ENCODE measurements at regions not wholly inside any gene's neighbourhood (a gene's known extent, or its start where the extent isn't known, plus 50 kb on each side); places are given as distances from the start of the nearest gene placed in this dataset.

GRCh38 chr3:11735638-11736037 lies 91.9 kb upstream of the VGLL4 start:
- TF ChIP-seq RARB (CRISPR knock-in tag; IDR thresholded peaks at IDR 0.05) = no peak
- no peak for TF ChIP-seq ESRRG (CRISPR knock-in tag; IDR thresholded peaks at IDR 0.05)
- no peak for TF ChIP-seq ZNF70 (CRISPR knock-in tag; IDR thresholded peaks at IDR 0.05)
- no peak for TF ChIP-seq ZFP30 (CRISPR knock-in tag; IDR thresholded peaks at IDR 0.05)
- no peak for TF ChIP-seq ISL1 (CRISPR knock-in tag; IDR thresholded peaks at IDR 0.05)
- TF ChIP-seq POU6F1 (CRISPR knock-in tag; IDR thresholded peaks at IDR 0.05; ENCODE audit: borderline replicate concordance, low read depth) = no peak
- no peak for TF ChIP-seq ZC3H10 (CRISPR knock-in tag; IDR thresholded peaks at IDR 0.05)
- no peak for TF ChIP-seq CREB5 (CRISPR knock-in tag; IDR thresholded peaks at IDR 0.05; ENCODE audit: low read depth)
